ENCODE measurements at regions not wholly inside any gene's neighbourhood (a gene's known extent, or its start where the extent isn't known, plus 50 kb on each side); places are given as distances from the start of the nearest gene placed in this dataset.

DNA sequence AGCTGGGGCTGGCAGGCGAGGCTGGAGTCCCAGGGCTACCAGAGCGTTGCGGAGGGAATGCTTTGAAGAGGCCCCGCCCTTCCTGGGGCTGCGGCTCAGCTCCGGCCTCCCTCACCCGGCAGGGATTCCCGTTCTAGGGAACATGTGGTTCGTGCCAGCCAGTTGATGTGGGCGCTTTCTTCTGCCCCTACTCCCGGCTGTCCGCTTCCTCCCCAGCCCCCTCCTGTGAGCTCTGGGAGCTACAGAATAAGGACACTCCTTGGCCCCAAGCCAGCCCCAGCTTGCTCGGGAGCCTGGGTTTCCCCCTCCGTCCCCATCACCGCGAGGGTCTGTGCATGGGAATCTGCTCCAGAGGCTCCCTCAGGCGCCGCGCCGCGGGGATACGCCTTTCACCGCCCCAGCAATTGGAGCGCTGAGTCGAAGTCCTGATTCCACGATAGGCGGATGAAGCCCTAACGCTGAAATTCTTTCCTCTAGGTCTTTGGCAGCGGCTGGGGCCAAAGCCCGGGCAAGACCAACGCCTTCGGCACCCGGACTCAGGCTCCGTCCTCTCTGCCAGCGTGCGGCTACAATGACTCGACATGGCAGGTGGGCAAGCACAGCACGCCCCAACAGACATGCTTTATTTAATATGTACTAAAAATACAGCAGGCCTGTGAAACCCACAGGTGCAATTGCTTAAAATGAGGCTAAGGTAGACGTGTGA lies 69.5 kb downstream of the KLF15 start (continued):
- TF ChIP-seq, protein P1, sequence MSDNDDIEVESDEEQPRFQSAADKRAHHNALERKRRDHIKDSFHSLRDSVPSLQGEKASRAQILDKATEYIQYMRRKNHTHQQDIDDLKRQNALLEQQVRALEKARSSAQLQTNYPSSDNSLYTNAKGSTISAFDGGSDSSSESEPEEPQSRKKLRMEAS (IDR thresholded peaks at IDR 0.05) = peak; percentile 61
- TF ChIP-seq NRF1 (IDR thresholded peaks at IDR 0.05; ENCODE audit: low read depth, low read length) = no peak
- 0 out of 2 replicates have a peak, but pooled peaks have one; percentile 9 for TF ChIP-seq YY1 (IDR thresholded peaks at IDR 0.05; ENCODE audit: low read depth, low read length)
- TF ChIP-seq GABPA (IDR thresholded peaks at IDR 0.05; ENCODE audit: borderline replicate concordance, insufficient read depth, low read length) = no peak
- 0 out of 2 replicates have a peak, but pooled peaks have one; percentile 10 for TF ChIP-seq TAF1 (IDR thresholded peaks at IDR 0.05; ENCODE audit: low read depth, low read length)
- TF ChIP-seq ATF2 (IDR thresholded peaks at IDR 0.05; ENCODE audit: low read length) = peak; percentile 31; the same call in 1 of the 2 replicates
- no peak for TF ChIP-seq POLR2AphosphoS5 (IDR thresholded peaks at IDR 0.05; ENCODE audit: low read depth, low read length)
- TF ChIP-seq CBX5 (IDR thresholded peaks at IDR 0.05; ENCODE audit: low read depth, low read length) = no peak
- TF ChIP-seq EZH2 (IDR thresholded peaks at IDR 0.05; ENCODE audit: low read depth, low read length, severe bottlenecking) = peak; percentile 33
- TF ChIP-seq TEAD4 (IDR thresholded peaks at IDR 0.05; ENCODE audit: low read depth, low read length) = peak; percentile 56; the same call in 1 of the 2 replicates
- peak; percentile 48 for TF ChIP-seq CTBP2 (IDR thresholded peaks at IDR 0.05; ENCODE audit: borderline replicate concordance, insufficient read depth, insufficient read length, low read length)
- no peak for TF ChIP-seq SP2 (IDR thresholded peaks at IDR 0.05; ENCODE audit: low read length)
- no peak for TF ChIP-seq ZNF274 (IDR thresholded peaks at IDR 0.05; ENCODE audit: borderline replicate concordance, extremely low read depth, low read length)
- no peak for TF ChIP-seq HDAC6 (IDR thresholded peaks at IDR 0.05; ENCODE audit: low read depth, low read length)
- no peak for TF ChIP-seq KDM5A (IDR thresholded peaks at IDR 0.05; ENCODE audit: low read length)
- TF ChIP-seq ASH2L (IDR thresholded peaks at IDR 0.05; ENCODE audit: low read length) = peak; percentile 88
- no peak for TF ChIP-seq RNF2 (IDR thresholded peaks at IDR 0.05; ENCODE audit: borderline replicate concordance, low read depth, low read length, missing control alignments, poor library complexity, severe bottlenecking)
- TF ChIP-seq SP4 (IDR thresholded peaks at IDR 0.05; ENCODE audit: low read length) = no peak
- no peak for TF ChIP-seq POU5F1 (IDR thresholded peaks at IDR 0.05; ENCODE audit: low read depth, low read length)
- peak; percentile 81; the same call in 1 of the 2 replicates for TF ChIP-seq SP1 (IDR thresholded peaks at IDR 0.05; ENCODE audit: low read depth, low read length)
- TF ChIP-seq, protein P2, sequence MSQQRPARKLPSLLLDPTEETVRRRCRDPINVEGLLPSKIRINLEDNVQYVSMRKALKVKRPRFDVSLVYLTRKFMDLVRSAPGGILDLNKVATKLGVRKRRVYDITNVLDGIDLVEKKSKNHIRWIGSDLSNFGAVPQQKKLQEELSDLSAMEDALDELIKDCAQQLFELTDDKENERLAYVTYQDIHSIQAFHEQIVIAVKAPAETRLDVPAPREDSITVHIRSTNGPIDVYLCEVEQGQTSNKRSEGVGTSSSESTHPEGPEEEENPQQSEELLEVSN (IDR thresholded peaks at IDR 0.05) = peak; percentile 81
